ENCODE measurements at regions not wholly inside any gene's neighbourhood (a gene's known extent, or its start where the extent isn't known, plus 50 kb on each side); places are given as distances from the start of the nearest gene placed in this dataset.

- no peak for TF ChIP-seq CTCF (IDR thresholded peaks at IDR 0.05; ENCODE audit: low read length)
- no peak for TF ChIP-seq EZH2 (IDR thresholded peaks at IDR 0.05; ENCODE audit: borderline replicate concordance, low read length)
Measured at GRCh38 chr13:72504131-72504841, 223.1 kb downstream of the MZT1 start.

Measured in OCI-LY1 (cell line).